ENCODE measurements at regions not wholly inside any gene's neighbourhood (a gene's known extent, or its start where the extent isn't known, plus 50 kb on each side); places are given as distances from the start of the nearest gene placed in this dataset.

DNA sequence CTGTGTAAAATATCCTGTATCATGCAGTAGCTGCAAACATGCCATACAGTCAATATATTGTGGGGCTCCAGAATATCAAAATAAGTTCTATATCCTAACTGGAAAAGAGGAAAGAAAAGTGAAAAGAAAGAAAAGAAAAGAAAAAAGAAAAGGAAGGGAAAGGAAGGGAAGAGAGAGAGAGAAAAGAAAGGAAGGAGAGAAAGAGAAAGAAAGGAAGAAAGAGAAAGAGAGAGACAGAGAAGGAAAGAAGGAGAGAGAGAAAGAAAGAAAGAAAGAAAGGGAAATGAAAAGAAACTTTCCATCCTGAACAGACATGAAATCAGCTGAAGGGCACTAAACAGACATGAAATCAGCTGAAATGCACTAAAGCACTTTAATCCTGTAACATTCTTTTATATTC is 288.4 kb upstream of the NCKAP5 start:
- CTCF ChIA-PET = interaction anchor here (5.2 kb wide), 1 partner anchor 13 kb away, joined by 28 read pairs; no protein-coding TSS in a partner anchor
- Histone ChIP-seq H3K36me3 (replicated peaks in 1 of 2; ENCODE audit: control insufficient read depth in 1 of 2, insufficient read depth in 2 of 2, low read length in 1 of 2) (no peaks in the 10 kb centered on the region), H3K27me3 (ENCODE audit: insufficient read depth) (no peaks in the 10 kb centered on the region), H3K79me2 (ENCODE audit: insufficient read depth) (no peaks in the 10 kb centered on the region), H3K4me2 (no peak overlapping the region), H4K20me1 (ENCODE audit: insufficient read depth) (no peaks in the 10 kb centered on the region), H3F3A (replicated peaks; ENCODE audit: insufficient read depth) (no peaks in the 10 kb centered on the region), H3K4me1 (ENCODE audit: control insufficient read depth in 1 of 2, insufficient read depth in 2 of 2, low read depth in 1 of 2, low read length in 1 of 2) (peaks cover 0 to 2% of the 10 kb centered on the region in 2 experiments; a peak in 1 of 4 replicates), H2AFZ (ENCODE audit: low read depth) (no peak overlapping the region), H3K9ac (no peak overlapping the region), H3K9me3 (no peaks in the 10 kb centered on the region), H3K27ac (ENCODE audit: low read depth in 2 of 2, low read length in 1 of 2) (no peak overlapping the region), H3K9me2 (no peaks in the 10 kb centered on the region), H3K4me3 (ENCODE audit: low read depth in 2 of 2, low read length in 1 of 2) (no peak overlapping the region)
- TF ChIP-seq, protein P1, sequence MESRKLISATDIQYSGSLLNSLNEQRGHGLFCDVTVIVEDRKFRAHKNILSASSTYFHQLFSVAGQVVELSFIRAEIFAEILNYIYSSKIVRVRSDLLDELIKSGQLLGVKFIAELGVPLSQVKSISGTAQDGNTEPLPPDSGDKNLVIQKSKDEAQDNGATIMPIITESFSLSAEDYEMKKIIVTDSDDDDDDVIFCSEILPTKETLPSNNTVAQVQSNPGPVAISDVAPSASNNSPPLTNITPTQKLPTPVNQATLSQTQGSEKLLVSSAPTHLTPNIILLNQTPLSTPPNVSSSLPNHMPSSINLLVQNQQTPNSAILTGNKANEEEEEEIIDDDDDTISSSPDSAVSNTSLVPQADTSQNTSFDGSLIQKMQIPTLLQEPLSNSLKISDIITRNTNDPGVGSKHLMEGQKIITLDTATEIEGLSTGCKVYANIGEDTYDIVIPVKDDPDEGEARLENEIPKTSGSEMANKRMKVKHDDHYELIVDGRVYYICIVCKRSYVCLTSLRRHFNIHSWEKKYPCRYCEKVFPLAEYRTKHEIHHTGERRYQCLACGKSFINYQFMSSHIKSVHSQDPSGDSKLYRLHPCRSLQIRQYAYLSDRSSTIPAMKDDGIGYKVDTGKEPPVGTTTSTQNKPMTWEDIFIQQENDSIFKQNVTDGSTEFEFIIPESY (IDR thresholded peaks at IDR 0.05; ENCODE audit: borderline replicate concordance, low read depth) = no peak
- TF ChIP-seq TAF1 (IDR thresholded peaks at IDR 0.05; ENCODE audit: borderline replicate concordance, low read depth, low read length) (no peak), FOXJ3 (CRISPR knock-in tag; IDR thresholded peaks at IDR 0.05) (no peak), RXRA (IDR thresholded peaks at IDR 0.05; ENCODE audit: borderline replicate concordance, low read depth) (no peak), YY1 (IDR thresholded peaks at IDR 0.05; ENCODE audit: low read depth) (no peak), EZH2phosphoT487 (IDR thresholded peaks at IDR 0.05; ENCODE audit: borderline replicate concordance, low read depth) (no peak), FOXM1 (IDR thresholded peaks at IDR 0.05; ENCODE audit: low read depth) (no peak), RAD21 (IDR thresholded peaks at IDR 0.05; ENCODE audit: low read length) (no peak), NRF1 (IDR thresholded peaks at IDR 0.05; ENCODE audit: low read depth, low read length) (no peak), SIN3A (IDR thresholded peaks at IDR 0.05; ENCODE audit: borderline replicate concordance, low read depth, low read length) (no peak), GABPA (IDR thresholded peaks at IDR 0.05; ENCODE audit: low read depth) (no peak), GATA2 (CRISPR knock-in tag; IDR thresholded peaks at IDR 0.05) (no peak)
- DNase-seq = no peak
- POLR2A ChIA-PET = no interaction called here

DNA sequence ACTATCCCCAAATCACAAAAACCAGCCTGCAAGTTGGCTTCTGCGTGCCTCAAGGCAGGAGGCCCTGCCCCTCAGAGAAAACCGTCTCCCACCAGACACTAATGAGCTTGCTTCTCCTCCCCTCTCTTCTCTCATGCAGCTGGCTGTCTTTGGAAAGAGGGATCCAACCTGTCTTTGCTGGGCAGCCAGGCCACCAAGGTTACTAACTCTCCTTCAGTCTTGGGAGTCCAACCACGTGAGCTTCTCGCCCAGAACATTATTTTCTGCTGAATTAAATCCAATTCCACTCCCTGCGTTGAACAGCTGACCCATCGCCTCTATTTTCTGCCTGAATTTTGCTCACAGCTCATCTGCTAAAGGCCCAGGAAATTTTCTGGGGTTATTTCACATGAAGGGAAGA is 291.3 kb upstream of the NCKAP5 start:
- no peak overlapping the region for H3K4me2 ChIP-seq
- 40% methylated on average over 4 of the region's 6 CpGs for WGBS (ENCODE audit: low lambda C conversion rate)
- H3K27me3 ChIP-seq (ENCODE audit: insufficient read depth) = no peaks in the 10 kb centered on the region; the same call in 1 of the 2 replicates
- H3K9ac ChIP-seq = no peak overlapping the region
- H3K79me2 ChIP-seq (ENCODE audit: insufficient read depth) = no peaks in the 10 kb centered on the region
- TF ChIP-seq SMC3 (IDR thresholded peaks at IDR 0.05; ENCODE audit: low read depth, low read length) = no peak
- no peak for TF ChIP-seq MXI1 (IDR thresholded peaks at IDR 0.05; ENCODE audit: low read depth, low read length)
- TF ChIP-seq CHD2 (IDR thresholded peaks at IDR 0.05; ENCODE audit: low read length, partially characterized antibody) = no peak
- no peak for TF ChIP-seq JUND (IDR thresholded peaks at IDR 0.05)
- no peak for TF ChIP-seq RAD21 (IDR thresholded peaks at IDR 0.05; ENCODE audit: low read length)
- no peak for TF ChIP-seq SIN3A (IDR thresholded peaks at IDR 0.05; ENCODE audit: borderline replicate concordance, low read depth, low read length)
- TF ChIP-seq RCOR1 (IDR thresholded peaks at IDR 0.05; ENCODE audit: low read length) = no peak
- TF ChIP-seq, protein P2, sequence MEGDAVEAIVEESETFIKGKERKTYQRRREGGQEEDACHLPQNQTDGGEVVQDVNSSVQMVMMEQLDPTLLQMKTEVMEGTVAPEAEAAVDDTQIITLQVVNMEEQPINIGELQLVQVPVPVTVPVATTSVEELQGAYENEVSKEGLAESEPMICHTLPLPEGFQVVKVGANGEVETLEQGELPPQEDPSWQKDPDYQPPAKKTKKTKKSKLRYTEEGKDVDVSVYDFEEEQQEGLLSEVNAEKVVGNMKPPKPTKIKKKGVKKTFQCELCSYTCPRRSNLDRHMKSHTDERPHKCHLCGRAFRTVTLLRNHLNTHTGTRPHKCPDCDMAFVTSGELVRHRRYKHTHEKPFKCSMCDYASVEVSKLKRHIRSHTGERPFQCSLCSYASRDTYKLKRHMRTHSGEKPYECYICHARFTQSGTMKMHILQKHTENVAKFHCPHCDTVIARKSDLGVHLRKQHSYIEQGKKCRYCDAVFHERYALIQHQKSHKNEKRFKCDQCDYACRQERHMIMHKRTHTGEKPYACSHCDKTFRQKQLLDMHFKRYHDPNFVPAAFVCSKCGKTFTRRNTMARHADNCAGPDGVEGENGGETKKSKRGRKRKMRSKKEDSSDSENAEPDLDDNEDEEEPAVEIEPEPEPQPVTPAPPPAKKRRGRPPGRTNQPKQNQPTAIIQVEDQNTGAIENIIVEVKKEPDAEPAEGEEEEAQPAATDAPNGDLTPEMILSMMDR (IDR thresholded peaks at IDR 0.05) = no peak
- no peak for TF ChIP-seq EP300 (IDR thresholded peaks at IDR 0.05; ENCODE audit: borderline replicate concordance in 1 of 2, low read depth in 1 of 2, low read length in 1 of 2)
- no peak for TF ChIP-seq GABPA (IDR thresholded peaks at IDR 0.05; ENCODE audit: low read depth)
- no peak for TF ChIP-seq TCF12 (IDR thresholded peaks at IDR 0.05)
- TF ChIP-seq, protein P3, sequence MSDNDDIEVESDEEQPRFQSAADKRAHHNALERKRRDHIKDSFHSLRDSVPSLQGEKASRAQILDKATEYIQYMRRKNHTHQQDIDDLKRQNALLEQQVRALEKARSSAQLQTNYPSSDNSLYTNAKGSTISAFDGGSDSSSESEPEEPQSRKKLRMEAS (IDR thresholded peaks at IDR 0.05; ENCODE audit: low read depth) = no peak
- TF ChIP-seq TAF1 (IDR thresholded peaks at IDR 0.05; ENCODE audit: borderline replicate concordance, low read depth, low read length) = no peak
- TF ChIP-seq GATA2 (CRISPR knock-in tag; IDR thresholded peaks at IDR 0.05) = no peak
- TF ChIP-seq, protein P4, sequence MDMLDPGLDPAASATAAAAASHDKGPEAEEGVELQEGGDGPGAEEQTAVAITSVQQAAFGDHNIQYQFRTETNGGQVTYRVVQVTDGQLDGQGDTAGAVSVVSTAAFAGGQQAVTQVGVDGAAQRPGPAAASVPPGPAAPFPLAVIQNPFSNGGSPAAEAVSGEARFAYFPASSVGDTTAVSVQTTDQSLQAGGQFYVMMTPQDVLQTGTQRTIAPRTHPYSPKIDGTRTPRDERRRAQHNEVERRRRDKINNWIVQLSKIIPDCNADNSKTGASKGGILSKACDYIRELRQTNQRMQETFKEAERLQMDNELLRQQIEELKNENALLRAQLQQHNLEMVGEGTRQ (IDR thresholded peaks at IDR 0.05; ENCODE audit: borderline replicate concordance, low read depth, low read length) = no peak
- no peak for TF ChIP-seq ELF1 (IDR thresholded peaks at IDR 0.05)
- no peak for TF ChIP-seq RXRA (IDR thresholded peaks at IDR 0.05; ENCODE audit: borderline replicate concordance, low read depth)
- no peak for TF ChIP-seq RFX5 (IDR thresholded peaks at IDR 0.05; ENCODE audit: low read length)
- TF ChIP-seq EZH2phosphoT487 (IDR thresholded peaks at IDR 0.05; ENCODE audit: borderline replicate concordance, low read depth) = no peak
- H3F3A ChIP-seq (replicated peaks; ENCODE audit: insufficient read depth) = no peaks in the 10 kb centered on the region
- H4K20me1 ChIP-seq (ENCODE audit: insufficient read depth) = no peaks in the 10 kb centered on the region
- no peak overlapping the region for H3K27ac ChIP-seq (ENCODE audit: low read depth in 2 of 2, low read length in 1 of 2)
- H3K9me3 ChIP-seq = no peaks in the 10 kb centered on the region
- CTCF ChIA-PET = interaction anchor here (1.6 to 1.9 kb wide), 2 partner anchors 15 to 28 kb away, joined by 5 to 6 read pairs; no protein-coding TSS in a partner anchor
- no peak for DNase-seq
- no peak overlapping the region for H2AFZ ChIP-seq (ENCODE audit: low read depth)
- no peak overlapping the region for H3K4me3 ChIP-seq (ENCODE audit: low read depth in 2 of 2, low read length in 1 of 2)
- POLR2A ChIA-PET = no interaction called here
- no peaks in the 10 kb centered on the region for H3K9me2 ChIP-seq
- peaks cover 0 to 2% of the 10 kb centered on the region in 2 experiments; a peak in 1 of 4 replicates for H3K4me1 ChIP-seq (ENCODE audit: control insufficient read depth in 1 of 2, insufficient read depth in 2 of 2, low read depth in 1 of 2, low read length in 1 of 2)
- H3K36me3 ChIP-seq (replicated peaks in 1 of 2; ENCODE audit: control insufficient read depth in 1 of 2, insufficient read depth in 2 of 2, low read length in 1 of 2) = no peaks in the 10 kb centered on the region
